Renal cortical epithelial cell (primary cell): ENCODE measurements at regions not wholly inside any gene's neighbourhood (a gene's known extent, or its start where the extent isn't known, plus 50 kb on each side); places are given as distances from the start of the nearest gene placed in this dataset.
"Not testable (repeated sequence)": the region's sequence is repeated elsewhere in the genome, so short reads cannot be mapped to it uniquely, and the experiment has no call there.

Experiments
- DNase-seq: peaks from one replicate; pipeline ENCODE4 v3.0.0-alpha.2; 2011; ENCODE audit warnings: low read depth

DNA sequence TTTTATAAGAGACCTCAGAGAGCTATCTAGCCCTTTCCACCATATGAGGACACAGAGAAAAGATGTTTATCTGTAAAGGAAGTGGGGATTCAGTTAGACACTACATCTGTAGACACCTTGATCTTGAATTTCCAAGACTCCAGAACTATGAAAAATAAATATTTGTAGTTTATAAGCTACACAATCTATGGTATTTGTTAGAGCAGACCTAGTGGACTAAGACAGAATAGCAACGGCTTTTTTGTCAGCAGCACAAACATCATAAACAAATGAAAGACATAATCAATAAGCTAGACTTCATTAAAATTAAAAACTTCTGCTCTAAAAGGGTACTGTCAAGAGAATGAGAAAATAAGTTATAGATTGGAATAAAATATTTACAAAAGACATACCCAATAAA is 810.1 kb downstream of the FSCB start:
- DNase-seq: no peak

DNA sequence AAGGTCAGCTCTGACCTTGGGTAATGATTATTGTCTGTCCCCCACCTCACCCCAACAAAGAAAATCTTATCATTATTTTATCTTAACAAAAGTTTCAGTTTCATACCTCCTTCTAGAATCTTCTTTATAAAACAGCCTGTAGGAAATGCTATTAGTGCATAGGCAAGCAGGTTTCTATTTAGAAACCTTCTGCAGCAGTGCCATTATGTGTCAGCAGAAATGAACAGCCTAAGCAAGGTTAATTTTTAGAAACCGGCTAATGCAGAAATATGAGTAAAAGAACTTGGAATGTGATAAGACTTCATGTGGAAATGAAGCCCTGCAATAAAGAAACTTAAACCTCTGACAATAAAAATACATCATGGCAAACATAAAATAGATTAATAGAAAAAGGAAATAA is 814.4 kb downstream of the FSCB start:
- DNase-seq: no peak

DNA sequence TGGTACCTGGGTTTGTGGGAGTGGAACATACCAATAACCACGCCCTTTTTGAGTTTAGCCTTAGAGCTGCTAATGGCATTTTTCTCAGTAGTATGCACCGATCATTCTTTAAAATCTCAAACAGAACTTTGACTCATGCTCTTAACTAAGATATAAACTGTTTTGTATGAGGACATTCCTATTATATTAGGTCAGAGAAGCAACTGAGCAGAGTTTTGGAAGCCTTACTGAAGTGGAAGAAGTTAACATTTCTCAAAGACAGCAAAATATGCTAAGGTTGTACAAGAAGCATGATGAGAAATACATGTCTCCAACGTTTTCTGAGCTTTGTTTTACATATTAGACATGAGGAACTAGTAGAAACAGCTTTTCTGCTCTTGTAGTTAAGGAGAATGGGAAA is 819.2 kb downstream of the FSCB start:
- DNase-seq: peak; percentile 4

DNA sequence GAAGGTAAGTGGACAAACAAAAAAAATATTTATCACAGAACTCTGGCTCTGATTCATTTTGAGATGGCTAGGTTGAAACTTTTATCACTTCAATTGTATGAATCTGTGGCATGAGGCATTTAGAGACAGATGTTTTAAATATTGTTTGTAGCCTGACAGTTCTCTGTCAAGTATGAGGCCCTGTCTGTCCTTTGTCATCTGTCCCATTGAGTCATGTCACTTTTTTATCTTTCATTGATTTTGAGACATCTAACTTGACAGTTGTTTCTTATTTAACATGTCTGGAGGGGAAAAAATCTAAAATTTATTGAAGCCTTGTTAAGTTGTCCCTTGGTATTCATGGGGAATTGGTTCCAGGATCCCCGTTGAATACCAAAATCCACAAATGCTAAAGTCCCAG is 829.5 kb downstream of the FSCB start:
- no peak for DNase-seq

DNA sequence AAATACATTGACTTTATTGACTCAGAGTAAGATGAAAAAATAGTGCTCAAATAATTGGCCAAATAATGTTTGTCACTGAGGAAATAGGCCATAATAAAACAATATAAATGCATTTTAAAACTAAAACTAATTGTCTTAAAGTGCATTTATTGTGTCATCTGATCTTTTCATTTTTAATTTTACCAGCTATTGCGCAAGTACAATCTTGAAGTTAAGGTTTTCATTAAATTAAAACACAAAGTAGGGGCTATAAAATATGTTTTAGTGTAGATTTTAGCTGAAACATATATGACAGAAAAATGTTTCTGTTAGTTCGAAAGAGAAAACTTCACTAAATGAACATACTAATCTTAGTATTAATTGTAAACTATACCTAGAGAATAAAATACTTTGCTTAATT is 832.8 kb downstream of the FSCB start:
- no peak for DNase-seq

DNA sequence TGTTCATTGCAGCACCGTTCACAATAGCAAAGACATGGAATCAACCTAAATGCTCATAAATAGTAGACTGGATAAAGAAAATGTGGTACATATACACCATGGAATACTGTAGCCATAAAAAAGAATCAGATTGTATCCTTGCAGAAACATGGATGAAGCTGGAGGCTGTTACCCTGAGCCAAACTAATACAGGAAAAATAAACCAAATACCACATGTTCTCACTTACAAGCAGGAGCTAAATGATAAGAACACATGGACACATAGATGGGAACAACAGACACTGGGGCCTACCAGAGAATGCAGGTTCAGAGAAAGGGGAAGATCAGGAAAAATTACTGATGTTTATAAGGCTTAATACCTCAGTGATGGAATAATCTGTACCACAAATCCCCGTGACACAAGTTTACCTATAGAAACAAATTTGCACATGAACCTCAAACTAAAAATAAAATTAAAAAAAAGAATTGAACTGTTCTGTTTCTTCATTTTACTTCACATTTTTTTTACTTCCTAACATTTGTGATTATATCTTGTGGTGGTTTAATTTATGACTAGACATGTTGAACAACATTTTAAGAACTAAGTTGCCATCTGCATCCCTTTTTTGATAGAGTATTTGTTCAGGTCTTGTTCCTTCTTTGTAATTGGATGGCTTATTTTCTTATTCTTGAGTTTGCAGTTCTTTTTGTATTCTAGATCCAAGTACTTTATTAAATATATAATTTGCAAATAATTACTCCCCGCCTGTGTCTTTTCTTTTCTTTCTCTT is 835.2 kb downstream of the FSCB start:
- DNase-seq: no peak

DNA sequence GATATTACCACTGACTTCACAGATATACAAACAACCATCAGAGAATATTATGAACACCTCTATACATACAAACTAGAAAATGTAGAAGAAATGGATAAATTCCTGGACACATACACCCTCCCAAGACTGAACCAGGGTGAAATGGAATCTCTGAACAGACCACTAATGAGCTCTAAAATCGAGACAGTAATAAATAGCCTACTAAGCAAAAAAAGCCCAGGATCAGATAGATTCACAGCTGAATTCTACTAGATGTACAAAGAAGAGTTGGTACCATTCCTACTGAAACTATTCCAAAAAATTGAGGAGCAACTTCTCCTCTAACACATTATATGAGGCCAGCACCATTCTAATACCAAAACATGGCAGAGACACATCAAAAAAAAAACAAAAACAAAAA is 837.7 kb downstream of the FSCB start:
- no peak for DNase-seq

DNA sequence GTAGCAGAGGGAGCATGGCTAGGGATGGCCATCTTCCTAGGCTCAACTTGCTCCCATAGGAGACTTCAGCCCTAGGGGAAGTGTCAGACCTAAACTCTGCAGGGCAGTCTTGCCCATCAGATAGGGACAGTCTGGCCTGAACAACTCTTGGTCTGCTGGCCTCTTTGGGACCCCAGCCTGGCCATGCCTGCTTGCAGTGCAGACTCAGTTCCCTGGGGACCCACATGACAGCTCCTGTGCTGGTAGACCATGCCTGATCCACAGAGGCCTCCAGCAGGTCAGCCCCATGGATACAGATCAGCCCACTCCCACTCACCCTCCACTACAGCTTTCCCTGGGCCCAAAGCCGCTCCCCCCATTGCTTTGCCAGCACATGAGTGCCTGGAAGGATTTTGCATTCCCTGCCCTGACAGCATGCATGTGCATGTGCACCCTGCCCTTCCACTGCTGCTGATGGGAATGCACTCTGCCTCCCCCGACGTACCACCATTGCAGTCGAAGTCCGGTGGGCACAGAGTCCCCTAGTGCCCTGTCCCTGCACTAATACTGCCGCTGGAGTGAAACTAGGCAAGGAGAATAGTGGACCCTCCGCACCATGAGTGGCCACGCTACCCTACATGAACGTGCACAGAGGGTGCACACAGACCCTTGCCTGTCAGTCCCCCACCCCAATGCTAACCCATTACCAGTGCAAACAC is 841.4 kb downstream of the FSCB start:
- DNase-seq: no peak

DNA sequence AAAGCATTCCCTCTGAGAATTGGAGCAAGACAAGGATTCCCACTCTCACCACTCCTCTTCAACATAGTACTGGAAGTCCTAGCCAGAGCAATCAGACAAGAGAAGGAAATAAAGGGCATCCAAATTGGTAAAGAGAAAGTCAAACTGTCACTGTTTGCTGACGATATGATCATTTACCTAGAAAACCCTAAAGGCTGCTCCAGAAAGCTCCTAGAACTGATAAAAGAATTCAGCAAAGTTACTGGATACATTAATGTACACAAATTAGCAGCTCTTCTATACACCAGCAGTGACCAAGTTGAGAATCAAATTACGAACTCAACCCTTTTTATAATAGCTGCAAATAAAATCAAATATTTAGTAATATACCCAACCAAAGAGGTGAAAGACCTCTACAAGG is 851.9 kb downstream of the FSCB start:
- DNase-seq: not testable (repeated sequence)

DNA sequence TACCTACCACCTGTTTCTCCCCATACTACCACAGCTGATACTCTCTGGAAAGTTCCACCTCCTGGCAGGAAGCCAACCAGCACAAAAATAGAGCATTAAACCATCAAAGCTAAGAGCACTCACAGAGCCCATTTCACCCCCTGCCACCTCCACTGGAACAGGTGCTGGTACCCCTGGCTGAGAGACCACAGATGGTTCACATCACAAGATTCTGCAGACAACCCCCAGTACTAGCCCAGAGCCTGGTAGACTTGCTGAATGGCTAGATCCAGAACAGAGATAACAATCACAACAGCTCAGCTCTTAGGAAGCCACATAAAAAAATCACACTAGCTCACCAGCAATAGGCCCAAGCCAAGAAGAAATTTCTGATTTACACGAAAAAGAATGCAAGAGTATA is 855.2 kb downstream of the FSCB start:
- DNase-seq: no peak

DNA sequence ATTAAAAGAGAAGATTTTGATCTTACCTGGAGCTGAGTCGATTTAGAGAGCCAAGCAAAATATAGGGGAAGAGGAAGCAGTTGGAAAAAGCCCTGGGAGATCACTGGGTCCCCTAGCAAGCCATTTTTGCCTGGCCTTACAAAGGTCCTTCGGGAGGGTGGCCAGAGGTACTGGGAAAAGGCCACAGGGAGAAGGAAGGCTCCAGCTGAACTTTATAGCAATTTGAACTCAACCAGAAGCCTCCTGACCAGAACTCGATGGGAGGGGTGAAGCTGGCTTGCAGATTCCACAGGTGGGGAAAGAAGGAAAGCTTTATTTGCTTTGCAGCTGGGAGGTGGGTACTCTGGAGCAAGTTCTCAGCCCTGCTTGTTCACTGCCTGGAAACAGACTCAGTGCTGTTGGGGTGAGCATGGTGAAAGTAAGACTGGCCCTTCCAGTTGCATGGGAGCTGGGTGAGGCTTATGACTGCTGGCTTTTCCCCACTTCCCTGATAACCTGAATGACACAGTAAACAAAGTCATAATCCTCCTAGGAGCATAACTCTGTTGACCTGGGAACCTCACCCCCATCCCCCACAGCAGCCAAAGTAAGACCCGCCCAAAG is 855.8 kb downstream of the FSCB start:
- DNase-seq: no peak

DNA sequence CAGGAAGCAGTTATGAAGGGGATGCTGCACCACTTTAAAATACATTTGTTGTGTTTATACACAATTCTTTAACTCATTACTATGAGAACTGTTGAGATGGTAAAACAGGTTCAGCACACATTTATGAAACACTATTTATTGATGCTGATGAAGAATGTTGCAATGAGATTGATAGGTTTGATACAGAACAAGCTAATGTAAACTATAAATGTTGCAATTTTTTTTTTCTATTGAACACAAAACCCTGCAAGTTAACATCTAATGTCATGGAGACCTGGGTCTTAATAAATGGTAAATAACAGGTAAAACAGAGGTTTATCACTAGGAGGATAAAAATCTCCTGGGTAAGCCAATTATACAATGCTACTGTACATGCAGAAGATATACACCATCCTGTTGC is 857.6 kb downstream of the FSCB start:
- DNase-seq: no peak

DNA sequence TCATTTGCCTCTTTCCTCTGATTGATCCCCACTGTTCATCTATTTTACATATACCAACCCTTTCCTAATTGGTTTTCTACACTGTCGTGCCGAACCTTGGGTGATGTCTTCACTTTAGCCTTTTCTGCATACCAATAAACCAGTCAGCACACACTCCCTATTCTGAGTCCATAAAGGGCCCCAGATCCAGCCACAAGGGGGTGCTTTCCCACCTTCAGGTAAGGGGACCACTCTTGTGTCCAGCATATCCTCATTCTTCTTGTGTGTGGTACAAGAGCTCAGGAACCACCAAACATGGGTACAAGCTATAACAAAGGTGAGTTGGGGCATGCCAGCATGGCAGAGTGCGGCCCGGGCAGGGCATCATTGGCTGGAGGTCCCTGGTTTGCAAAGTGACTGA is 859.8 kb downstream of the FSCB start:
- DNase-seq: no peak

DNA sequence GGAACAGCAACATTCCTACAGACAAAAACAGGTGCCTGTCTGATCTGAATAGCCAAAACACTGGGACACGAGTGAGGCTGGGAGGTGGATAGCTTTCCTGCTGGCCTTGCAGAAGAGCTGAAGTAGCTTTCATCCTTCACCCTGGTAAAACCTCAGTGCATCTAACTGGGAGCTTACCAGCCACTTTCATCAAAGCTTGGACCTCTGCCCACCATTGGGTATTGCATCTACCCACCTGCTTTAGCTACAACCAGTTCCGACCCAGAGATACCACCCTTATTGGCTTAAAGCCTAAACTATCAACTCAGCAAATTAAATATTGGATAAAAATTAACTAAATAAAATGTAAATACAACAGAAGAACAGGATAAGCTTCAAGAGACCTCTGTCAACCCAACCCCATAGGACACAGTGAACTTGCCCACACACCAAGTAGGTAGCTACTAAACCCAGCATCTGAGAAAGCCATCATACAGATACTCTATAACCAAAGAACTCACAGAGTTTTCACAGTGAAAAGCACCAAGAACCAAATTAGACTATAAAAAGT is 866.3 kb downstream of the FSCB start:
- DNase-seq: no peak

DNA sequence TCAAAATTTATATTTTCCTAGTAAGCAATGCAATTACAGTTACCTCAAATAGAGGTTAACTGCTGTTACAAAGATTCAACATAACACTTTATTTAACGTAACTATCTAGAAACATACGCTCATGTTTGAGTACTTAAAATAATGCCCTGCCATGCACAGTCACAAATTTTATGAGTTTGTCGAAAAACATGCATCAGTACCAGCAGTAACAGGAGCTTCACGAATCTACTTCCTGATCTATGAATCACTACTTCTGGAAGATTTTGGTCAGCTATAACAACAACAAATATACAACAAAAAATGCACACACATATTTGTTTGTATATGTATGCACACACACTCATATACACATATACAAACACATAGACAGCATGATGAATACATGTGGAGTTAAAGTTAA is 881.8 kb downstream of the FSCB start:
- no peak for DNase-seq

DNA sequence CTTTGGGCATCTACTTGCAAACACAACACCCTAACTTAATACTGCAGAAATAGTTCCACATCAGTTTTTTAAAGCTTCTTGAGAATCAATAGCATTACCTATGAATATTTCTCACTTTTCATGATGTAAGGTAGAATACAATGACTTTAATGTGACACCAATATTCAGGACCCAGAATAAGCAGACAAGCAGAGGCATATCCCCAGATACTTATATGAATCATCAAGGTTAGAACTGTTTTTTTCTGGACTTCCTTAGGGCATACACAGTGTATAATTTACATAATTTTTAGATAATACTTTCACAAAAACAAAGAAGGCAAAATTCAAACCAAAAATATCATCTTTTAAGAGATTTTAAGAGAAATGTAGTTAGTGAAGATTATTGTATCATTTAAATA is 885.8 kb downstream of the FSCB start:
- DNase-seq: no peak

DNA sequence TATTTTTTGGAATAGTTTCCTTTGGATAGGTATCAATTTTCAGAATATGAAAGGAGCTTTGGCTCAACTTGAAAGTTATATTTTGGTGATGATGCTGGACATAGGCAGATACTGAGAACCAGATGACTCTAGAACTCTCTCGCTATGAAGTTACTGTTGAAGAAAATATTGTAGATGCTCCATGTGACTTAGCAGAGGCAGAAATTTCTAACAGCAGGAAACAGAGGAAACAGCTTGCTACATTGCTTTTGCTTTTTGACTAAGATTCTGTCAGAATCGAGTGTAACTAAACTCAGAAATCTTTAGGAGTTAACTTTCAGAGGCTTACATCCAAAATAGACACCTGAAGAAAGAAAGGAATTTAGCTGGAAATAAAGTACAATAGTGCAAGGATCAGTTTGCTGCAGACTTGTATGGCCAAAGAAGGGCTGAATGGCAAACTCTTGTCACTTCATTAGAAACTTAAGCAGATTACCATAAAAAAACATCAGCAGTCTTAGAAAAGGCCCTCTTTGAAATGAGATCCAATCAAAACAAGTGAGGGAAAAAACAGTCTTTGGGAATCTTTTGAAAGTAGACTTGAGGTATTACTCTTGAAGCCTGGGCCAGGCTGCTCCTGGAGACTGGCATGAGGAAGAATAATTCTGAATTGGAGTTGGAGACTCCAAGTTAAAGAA is 911.8 kb downstream of the FSCB start:
- no peak for DNase-seq

DNA sequence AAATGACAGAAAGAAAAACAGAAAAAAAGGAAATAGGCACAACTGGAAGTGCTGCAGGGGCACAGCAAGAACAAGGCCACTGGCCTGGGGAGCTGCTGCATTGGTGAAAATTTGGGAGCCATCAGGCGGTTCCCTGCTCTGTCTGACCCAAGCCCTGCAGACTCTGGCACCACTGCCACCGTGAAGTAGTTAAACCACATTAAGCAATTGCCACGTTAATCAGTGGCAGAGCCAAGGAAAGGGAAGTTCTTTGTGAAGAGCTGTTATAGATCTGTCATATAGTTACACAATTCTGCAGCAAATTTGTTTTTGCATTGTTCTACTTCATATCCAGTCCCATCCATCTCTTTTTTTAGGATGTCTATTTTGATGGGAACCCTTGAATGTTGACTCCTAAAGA is 915.3 kb downstream of the FSCB start:
- DNase-seq: no peak

DNA sequence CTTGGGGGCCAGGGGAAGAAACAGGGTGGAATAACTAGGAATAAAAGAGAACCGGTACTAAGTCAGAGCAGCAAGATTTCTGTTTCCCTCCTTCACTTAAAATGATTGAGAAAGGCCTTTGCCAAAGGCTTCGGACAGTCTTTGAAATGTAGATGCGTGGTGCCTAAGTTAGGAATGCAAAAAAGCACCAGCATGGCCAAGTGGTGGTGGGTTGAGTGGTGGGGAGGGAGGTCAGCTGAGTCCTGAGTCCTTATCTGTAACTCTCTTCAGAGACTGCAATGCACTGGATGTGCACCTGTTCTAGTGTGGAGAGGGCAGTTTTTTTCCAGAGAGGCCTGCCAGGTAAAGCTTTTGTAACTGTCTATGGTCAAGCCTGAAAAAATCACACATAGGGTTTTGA is 919.9 kb downstream of the FSCB start:
- no peak for DNase-seq

DNA sequence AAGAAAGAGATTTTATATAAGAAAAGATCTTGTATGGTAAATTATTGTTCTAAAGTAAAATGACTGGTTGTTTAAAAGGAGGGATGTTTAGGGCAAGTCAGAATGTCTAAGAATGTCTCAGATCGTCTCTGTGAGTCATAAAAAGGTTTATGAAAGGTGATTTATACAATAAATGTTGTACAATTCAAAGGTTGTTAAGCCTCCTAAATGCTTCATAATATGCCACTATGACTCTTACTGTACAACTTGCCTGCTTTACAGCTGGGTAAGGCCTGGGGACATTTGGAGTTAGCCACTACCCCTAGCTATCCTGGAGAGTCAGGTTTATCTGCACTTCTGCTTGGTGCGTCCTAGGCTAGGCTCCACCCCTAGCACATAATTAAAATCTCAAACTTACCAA is 927.4 kb downstream of the FSCB start:
- DNase-seq: no peak

DNA sequence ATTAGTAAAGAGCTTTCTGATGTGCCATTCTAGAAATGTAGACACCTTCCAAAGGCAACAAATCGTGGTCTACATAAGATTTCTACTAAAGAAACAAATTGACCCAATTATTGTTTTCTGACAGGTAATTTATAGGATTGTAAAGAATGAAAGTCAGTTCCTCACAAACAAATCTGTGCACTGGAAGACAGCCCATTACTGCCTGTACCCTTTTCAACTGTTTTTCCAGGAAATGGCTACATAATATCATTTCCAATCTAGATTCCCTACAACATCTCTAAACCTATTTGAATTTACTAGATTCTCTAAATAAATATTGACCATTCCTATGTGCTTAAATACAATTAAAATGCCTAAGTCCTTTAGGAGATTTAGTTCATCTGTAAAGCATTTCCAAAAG is 939.1 kb downstream of the FSCB start:
- DNase-seq: no peak

DNA sequence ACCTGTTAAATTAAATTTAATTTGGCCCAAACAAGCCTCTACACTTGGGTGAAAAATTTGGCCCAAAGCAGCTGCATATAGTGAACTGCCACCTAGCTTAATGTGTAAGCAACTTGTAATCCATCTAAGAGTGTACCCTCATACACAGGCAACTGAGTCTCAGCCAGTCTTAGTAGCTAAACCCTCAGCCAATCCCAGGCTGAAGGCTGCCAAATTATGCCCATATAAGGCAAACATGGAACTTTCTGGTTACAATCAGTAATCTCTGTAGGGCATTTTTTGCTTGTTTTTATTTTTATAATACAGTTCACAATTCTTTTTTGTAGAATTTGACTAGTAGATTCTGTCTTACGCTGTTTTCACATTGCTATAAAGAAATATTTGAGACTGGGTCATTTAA is 958.7 kb downstream of the FSCB start:
- DNase-seq: no peak

DNA sequence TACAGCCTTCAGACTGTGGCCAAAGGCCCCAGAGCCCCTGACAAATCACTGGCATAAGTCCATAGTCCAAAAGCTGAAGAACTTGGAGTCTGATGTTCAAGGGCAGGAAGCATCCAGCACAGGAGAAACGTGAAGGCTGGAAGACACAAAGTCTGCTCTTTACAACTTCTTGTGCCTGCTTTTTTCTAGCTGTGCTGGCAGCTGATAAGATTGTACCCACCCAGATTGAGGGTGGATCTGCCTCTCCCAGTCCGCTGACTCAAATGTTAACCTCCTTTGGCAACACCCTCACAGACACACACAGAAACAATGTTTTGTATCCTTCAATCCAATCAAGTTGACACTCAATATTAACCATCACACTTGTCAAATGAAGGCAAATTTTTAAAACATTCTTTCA is 959.5 kb downstream of the FSCB start:
- not testable (repeated sequence) for DNase-seq
